ENCODE measurements at regions not wholly inside any gene's neighbourhood (a gene's known extent, or its start where the extent isn't known, plus 50 kb on each side); places are given as distances from the start of the nearest gene placed in this dataset.

DNA sequence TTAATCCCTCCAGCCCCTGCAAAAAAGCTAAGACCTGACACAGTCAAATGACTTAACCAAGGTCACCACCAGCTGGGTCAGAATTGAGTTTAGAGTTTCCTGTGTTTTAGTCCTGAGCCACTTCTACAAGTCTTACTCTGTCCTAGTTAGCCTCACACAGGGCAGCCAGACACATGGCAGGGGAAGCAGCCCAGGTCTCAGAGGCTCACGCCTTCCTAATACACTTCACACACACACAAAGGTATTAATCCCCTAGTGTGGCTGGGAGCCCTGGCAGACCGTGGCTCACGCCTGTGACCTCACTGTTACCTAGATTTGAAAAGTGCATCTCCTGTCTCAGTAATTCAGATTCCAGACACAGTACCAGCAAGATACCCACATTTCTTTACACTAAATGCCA lies 77.4 kb upstream of the WWC1 start:
- no peaks in the 10 kb centered on the region for H3K4me1 ChIP-seq (ENCODE audit: control insufficient read depth, insufficient read depth, low read length)
- no peak overlapping the region for H3K4me3 ChIP-seq (ENCODE audit: low read length)
- no peak overlapping the region for H3K9ac ChIP-seq (ENCODE audit: low read length)
- no peak overlapping the region for H3K27ac ChIP-seq (ENCODE audit: low read depth, low read length)
- H3K27me3 ChIP-seq (ENCODE audit: control insufficient read depth, insufficient read depth, low read length), result no peaks in the 10 kb centered on the region
- H3K36me3 ChIP-seq (ENCODE audit: control insufficient read depth, insufficient read depth, low read length), result no peaks in the 10 kb centered on the region

DNA sequence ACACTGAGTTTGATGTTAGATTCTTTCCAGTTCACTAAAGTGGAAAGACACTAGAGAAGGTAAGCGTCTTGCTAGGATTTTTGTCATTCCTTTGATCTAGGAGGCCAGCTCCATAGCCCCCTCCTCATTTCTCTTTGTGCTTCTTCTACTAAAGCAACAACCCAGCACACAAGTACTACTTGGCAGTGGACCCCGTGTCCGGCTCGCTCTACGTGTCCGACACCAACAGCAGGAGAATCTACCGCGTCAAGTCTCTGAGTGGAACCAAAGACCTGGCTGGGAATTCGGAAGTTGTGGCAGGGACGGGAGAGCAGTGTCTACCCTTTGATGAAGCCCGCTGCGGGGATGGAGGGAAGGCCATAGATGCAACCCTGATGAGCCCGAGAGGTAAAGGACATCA lies 76.6 kb upstream of the WWC1 start:
- no peak overlapping the region for H3K4me3 ChIP-seq (ENCODE audit: low read length)
- H3K9ac ChIP-seq (ENCODE audit: low read length), result no peak overlapping the region
- no peaks in the 10 kb centered on the region for H3K36me3 ChIP-seq (ENCODE audit: control insufficient read depth, insufficient read depth, low read length)
- H3K4me1 ChIP-seq (ENCODE audit: control insufficient read depth, insufficient read depth, low read length), result no peaks in the 10 kb centered on the region
- H3K27ac ChIP-seq (ENCODE audit: low read depth, low read length), result no peak overlapping the region
- H3K27me3 ChIP-seq (ENCODE audit: control insufficient read depth, insufficient read depth, low read length), result no peaks in the 10 kb centered on the region

DNA sequence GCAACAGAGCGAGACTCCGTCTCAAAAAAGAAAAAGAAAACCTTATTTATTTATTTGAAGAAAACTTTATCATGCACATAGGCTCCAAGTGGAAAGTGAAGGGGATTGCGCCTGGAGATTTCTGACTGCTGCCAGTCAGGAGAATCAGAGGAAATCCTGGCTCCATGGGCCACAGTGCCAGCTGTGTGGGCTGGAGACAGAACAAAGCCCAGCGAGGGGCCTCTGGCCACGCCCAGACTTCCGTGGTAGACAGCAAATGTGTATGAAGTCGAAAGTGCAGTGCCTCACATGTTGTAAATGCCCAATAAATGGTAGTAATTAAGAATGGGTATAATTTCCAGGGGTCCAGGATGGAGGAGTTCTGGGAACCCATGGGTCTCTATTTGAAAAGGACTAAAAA lies 75.8 kb upstream of the WWC1 start:
- Histone ChIP-seq H3K36me3 (ENCODE audit: control insufficient read depth, insufficient read depth, low read length) (no peaks in the 10 kb centered on the region), H3K27ac (ENCODE audit: low read depth, low read length) (no peak overlapping the region), H3K4me1 (ENCODE audit: control insufficient read depth, insufficient read depth, low read length) (no peaks in the 10 kb centered on the region), H3K4me3 (ENCODE audit: low read length) (no peak overlapping the region), H3K9ac (ENCODE audit: low read length) (no peak overlapping the region), H3K27me3 (ENCODE audit: control insufficient read depth, insufficient read depth, low read length) (no peaks in the 10 kb centered on the region)

DNA sequence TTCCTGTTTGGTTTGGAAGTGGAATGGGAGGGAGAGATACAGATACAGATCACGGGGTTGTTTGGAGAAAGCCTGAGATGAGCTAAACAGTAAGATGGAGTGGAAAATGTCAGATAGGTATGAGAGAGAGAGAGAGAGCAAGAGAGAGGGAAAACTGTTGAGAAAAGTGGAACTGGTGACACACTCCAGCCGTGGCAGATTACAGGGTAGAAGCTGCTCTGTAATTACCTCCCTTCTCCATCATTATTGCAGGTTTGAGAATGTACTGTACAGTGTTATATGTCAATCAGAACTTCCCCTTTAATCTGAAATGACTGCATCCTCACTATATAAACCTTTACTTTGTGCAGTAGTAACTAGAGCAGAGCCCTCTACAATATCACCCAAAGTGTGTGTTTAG lies 74.5 kb upstream of the WWC1 start:
- H3K27me3 ChIP-seq (ENCODE audit: control insufficient read depth, insufficient read depth, low read length), result no peaks in the 10 kb centered on the region
- no peaks in the 10 kb centered on the region for H3K4me1 ChIP-seq (ENCODE audit: control insufficient read depth, insufficient read depth, low read length)
- no peak overlapping the region for H3K9ac ChIP-seq (ENCODE audit: low read length)
- no peak overlapping the region for H3K4me3 ChIP-seq (ENCODE audit: low read length)
- H3K36me3 ChIP-seq (ENCODE audit: control insufficient read depth, insufficient read depth, low read length), result no peaks in the 10 kb centered on the region
- no peak overlapping the region for H3K27ac ChIP-seq (ENCODE audit: low read depth, low read length)

DNA sequence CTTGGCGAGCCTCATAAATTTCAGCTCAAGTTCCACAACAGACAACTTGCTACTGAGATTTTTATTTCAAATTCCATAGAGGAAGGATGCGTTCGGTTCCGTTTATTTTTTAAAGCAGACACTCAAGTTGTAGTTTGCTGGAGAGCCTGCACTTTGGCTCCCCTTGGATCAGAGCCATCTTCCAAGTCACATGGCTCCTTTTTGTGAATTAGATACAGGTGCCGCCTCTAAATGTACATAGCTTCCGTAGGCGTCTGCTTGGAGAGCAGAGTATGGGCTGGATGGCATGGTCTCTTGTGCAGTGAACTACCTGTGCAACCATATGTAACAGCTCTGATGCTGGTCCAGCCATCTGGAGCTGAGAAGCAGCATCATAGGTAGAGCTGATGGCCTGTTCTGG lies 73.9 kb upstream of the WWC1 start:
- no peak overlapping the region for H3K27ac ChIP-seq (ENCODE audit: low read depth, low read length)

DNA sequence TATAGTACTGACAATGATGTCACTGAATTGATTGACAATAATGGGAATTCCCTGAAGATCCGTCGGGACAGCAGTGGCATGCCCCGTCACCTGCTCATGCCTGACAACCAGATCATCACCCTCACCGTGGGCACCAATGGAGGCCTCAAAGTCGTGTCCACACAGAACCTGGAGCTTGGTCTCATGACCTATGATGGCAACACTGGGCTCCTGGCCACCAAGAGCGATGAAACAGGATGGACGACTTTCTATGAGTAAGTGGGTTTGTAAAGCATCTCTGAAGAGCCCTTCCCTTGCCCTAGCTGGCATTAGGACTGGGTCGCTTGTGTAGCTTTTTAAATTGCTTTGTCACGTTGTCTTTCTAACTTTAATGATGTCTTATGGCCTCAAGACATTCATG lies 72.7 kb upstream of the WWC1 start:
- Histone ChIP-seq H3K36me3 (ENCODE audit: control insufficient read depth, insufficient read depth, low read length) (no peaks in the 10 kb centered on the region), H3K4me1 (ENCODE audit: control insufficient read depth, insufficient read depth, low read length) (no peaks in the 10 kb centered on the region), H3K4me3 (ENCODE audit: low read length) (no peak overlapping the region), H3K27me3 (ENCODE audit: control insufficient read depth, insufficient read depth, low read length) (no peaks in the 10 kb centered on the region), H3K9ac (ENCODE audit: low read length) (no peak overlapping the region), H3K27ac (ENCODE audit: low read depth, low read length) (no peak overlapping the region)

More for the DNA sequence above, 73.9 kb upstream of the WWC1 start:
- Histone ChIP-seq H3K4me1 (ENCODE audit: control insufficient read depth, insufficient read depth, low read length) (no peaks in the 10 kb centered on the region), H3K27me3 (ENCODE audit: control insufficient read depth, insufficient read depth, low read length) (no peaks in the 10 kb centered on the region), H3K9ac (ENCODE audit: low read length) (no peak overlapping the region), H3K36me3 (ENCODE audit: control insufficient read depth, insufficient read depth, low read length) (no peaks in the 10 kb centered on the region), H3K4me3 (ENCODE audit: low read length) (no peak overlapping the region)

DNA sequence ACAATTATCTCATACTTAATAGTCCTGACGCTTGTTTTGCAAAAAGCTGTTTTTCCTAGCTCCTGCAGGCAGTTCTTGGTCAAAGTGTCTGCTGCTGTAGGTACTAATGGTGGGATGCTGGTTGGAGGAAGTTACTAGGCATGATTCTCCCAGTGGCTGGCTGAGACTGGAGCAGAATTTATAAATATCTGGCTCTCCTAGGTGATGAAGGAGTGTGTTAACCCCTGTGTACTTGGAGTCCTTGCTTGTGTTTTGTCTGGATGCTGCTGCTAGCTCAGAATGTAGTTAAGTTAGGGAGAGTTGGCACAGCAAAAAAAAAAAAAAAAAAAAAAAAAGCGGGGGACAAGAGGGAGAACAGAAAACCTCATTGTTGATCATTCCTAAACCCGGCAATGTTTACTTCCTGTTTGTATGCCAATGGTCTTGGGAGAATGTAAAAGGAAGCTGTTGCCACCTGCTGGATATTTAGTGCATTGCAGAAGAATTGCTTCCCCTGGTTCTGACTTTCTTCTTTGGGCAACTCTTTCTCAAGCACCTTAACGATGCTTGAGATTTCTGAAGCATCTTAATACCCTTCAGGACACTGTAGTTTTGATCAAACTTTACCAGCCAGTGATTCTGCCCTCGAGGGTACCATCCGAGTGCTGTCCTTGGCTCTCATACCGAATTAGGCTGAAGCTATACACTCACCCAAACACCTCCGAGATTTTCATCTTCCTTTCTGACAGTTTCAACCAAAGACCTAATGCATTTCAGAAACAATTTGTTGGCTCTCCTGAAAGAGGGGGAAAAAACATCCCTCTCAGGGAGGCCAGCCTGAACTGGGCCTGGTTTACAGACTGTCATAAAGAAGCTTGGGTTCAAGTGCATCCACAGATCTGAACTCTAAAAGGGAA lies 71.7 kb upstream of the WWC1 start:
- Histone ChIP-seq H3K9ac (ENCODE audit: low read length) (no peak overlapping the region), H3K4me3 (ENCODE audit: low read length) (peak overlapping the region; percentile 16), H3K27ac (ENCODE audit: low read depth, low read length) (no peak overlapping the region), H3K4me1 (ENCODE audit: control insufficient read depth, insufficient read depth, low read length) (no peaks in the 10 kb centered on the region), H3K36me3 (ENCODE audit: control insufficient read depth, insufficient read depth, low read length) (no peaks in the 10 kb centered on the region), H3K27me3 (ENCODE audit: control insufficient read depth, insufficient read depth, low read length) (no peaks in the 10 kb centered on the region)

DNA sequence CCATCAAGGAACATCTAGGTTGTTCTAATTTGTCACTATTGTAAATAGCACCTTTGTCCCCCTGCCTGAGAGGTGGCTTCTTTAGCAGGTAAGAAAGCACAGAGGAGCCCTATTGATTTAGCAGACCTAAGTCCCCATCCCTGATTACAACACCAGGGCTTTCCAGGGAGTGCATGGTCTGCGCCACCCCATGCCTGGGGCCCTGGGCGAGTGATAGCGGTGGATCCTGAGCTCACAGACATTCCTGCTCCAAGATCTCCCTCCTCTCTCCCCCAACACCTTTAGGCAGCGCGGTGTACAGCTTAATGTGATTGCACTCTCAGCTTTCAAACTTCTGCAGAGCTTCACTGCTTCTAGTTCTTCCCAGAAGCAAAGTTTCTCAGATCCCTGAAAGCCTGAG lies 67.4 kb upstream of the WWC1 start:
- H3K27me3 ChIP-seq (ENCODE audit: control insufficient read depth, insufficient read depth, low read length), result no peaks in the 10 kb centered on the region
- H3K4me1 ChIP-seq (ENCODE audit: control insufficient read depth, insufficient read depth, low read length), result no peaks in the 10 kb centered on the region
- no peaks in the 10 kb centered on the region for H3K36me3 ChIP-seq (ENCODE audit: control insufficient read depth, insufficient read depth, low read length)
- no peak overlapping the region for H3K27ac ChIP-seq (ENCODE audit: low read depth, low read length)
- H3K4me3 ChIP-seq (ENCODE audit: low read length), result no peak overlapping the region
- H3K9ac ChIP-seq (ENCODE audit: low read length), result no peak overlapping the region

DNA sequence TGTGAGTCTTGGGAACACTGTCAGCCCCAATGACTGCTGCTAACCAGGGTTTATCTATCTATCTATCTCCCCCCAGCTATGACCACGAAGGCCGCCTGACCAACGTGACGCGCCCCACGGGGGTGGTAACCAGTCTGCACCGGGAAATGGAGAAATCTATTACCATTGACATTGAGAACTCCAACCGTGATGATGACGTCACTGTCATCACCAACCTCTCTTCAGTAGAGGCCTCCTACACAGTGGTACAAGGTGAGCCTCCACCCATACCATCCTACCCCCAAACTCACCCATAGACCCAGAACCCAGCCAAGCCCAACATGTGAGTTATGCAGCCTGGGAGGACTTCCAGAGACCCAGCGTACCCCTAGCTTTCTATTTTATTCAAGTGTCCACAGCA lies 65.4 kb upstream of the WWC1 start:
- Histone ChIP-seq H3K9ac (ENCODE audit: low read length) (no peak overlapping the region), H3K27me3 (ENCODE audit: control insufficient read depth, insufficient read depth, low read length) (no peaks in the 10 kb centered on the region), H3K4me1 (ENCODE audit: control insufficient read depth, insufficient read depth, low read length) (no peaks in the 10 kb centered on the region), H3K27ac (ENCODE audit: low read depth, low read length) (no peak overlapping the region), H3K4me3 (ENCODE audit: low read length) (no peak overlapping the region), H3K36me3 (ENCODE audit: control insufficient read depth, insufficient read depth, low read length) (no peaks in the 10 kb centered on the region)

DNA sequence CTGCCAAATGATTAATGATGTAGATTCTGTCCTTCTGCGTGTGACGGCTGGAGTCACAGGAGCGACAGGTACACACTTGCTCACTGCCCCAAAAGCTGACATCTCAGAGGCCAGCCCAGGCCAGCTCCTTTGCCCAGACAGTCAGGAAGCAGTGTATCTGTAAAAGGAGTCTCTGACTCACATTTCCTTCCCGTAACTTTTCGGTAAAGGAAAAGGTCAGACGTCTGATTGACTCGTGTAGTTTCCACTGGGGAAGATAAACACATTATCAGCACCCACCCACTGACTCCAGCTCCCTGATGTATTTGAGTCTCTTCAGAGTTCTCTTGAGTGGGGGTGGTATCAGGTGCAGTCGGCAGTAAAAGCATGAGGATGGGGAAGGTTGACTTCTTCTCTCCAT lies 64.4 kb upstream of the WWC1 start:
- H3K27ac ChIP-seq (ENCODE audit: low read depth, low read length), result no peak overlapping the region
- H3K4me1 ChIP-seq (ENCODE audit: control insufficient read depth, insufficient read depth, low read length), result no peaks in the 10 kb centered on the region
- no peaks in the 10 kb centered on the region for H3K36me3 ChIP-seq (ENCODE audit: control insufficient read depth, insufficient read depth, low read length)

DNA sequence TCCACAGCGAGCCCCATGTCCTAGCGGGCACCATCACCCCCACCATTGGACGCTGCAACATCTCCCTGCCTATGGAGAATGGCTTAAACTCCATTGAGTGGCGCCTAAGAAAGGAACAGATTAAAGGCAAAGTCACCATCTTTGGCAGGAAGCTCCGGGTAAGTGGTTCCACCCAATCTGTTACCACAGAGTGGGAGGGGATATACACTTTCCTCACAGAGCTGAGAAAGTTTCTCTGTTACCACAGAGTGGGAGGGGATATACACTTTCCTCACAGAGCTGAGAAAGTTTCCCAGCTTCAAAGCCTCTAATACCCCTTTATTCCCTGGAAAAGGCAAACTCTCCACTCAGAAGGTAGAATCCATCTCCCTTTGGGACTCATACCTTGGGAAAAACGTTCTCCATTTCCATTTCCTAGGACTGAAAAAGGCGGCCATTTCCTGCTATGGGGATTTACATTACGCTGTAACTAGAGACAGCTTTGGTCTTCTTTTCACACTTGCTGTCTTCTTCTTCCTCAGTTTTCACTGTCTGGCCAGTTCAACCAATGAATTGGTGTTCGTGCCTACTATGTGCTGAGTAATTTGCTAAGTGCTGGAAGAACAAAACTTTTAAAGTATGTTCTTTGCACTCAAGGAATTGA lies 63.4 kb upstream of the WWC1 start:
- Histone ChIP-seq H3K4me1 (ENCODE audit: control insufficient read depth, insufficient read depth, low read length) (no peaks in the 10 kb centered on the region), H3K9ac (ENCODE audit: low read length) (no peak overlapping the region), H3K36me3 (ENCODE audit: control insufficient read depth, insufficient read depth, low read length) (no peaks in the 10 kb centered on the region), H3K27ac (ENCODE audit: low read depth, low read length) (no peak overlapping the region), H3K4me3 (ENCODE audit: low read length) (no peak overlapping the region), H3K27me3 (ENCODE audit: control insufficient read depth, insufficient read depth, low read length) (no peaks in the 10 kb centered on the region)

More for the DNA sequence above, 64.4 kb upstream of the WWC1 start:
- H3K4me3 ChIP-seq (ENCODE audit: low read length), result no peak overlapping the region
- H3K9ac ChIP-seq (ENCODE audit: low read length), result no peak overlapping the region
- H3K27me3 ChIP-seq (ENCODE audit: control insufficient read depth, insufficient read depth, low read length), result no peaks in the 10 kb centered on the region

DNA sequence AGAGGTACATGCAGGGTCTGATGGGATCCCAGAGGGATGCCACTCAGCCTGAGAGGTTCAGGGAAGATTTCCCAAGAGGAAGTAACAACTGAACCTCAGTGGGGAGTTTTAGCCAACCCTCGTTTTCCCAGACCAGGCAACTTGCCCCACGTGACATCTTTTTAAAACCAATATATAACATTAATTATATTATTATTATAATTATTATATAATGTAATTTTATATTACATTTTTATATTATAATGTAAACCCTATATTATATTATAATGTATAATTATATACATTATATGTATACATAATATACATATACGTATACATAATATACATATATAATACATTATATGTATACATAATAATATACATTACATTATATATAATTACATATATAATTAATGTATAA lies 62.8 kb upstream of the WWC1 start:
- Histone ChIP-seq H3K4me3 (ENCODE audit: low read length) (no peak overlapping the region), H3K36me3 (ENCODE audit: control insufficient read depth, insufficient read depth, low read length) (no peaks in the 10 kb centered on the region), H3K27me3 (ENCODE audit: control insufficient read depth, insufficient read depth, low read length) (no peaks in the 10 kb centered on the region), H3K4me1 (ENCODE audit: control insufficient read depth, insufficient read depth, low read length) (no peaks in the 10 kb centered on the region), H3K27ac (ENCODE audit: low read depth, low read length) (no peak overlapping the region), H3K9ac (ENCODE audit: low read length) (no peak overlapping the region)

DNA sequence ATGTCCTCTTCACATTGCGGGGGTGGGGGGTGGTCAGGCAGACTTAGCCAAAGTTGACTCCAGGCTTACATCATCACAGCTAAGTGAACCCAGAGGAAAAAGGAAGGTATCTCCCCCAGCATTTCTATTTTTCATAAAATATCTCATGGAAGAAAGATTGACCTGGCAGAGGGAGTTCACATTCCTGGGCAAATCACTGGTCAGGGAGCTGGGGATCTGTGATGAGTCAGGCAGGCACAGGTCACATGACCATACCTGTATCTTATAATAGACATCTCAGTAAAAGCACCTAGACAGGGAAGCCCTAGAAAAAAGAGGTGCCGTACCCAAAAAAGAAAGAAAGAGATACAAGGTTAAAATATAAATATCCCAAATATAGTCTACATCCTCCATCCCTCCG lies 57.3 kb upstream of the WWC1 start:
- H3K4me3 ChIP-seq (ENCODE audit: low read length), result no peak overlapping the region
- H3K4me1 ChIP-seq (ENCODE audit: control insufficient read depth, insufficient read depth, low read length), result no peaks in the 10 kb centered on the region
- no peak overlapping the region for H3K27ac ChIP-seq (ENCODE audit: low read depth, low read length)
- H3K9ac ChIP-seq (ENCODE audit: low read length), result no peak overlapping the region
- no peaks in the 10 kb centered on the region for H3K36me3 ChIP-seq (ENCODE audit: control insufficient read depth, insufficient read depth, low read length)
- no peaks in the 10 kb centered on the region for H3K27me3 ChIP-seq (ENCODE audit: control insufficient read depth, insufficient read depth, low read length)

All from rectal smooth muscle tissue (tissue), 1 donor.